ENCODE measurements at regions not wholly inside any gene's neighbourhood (a gene's known extent, or its start where the extent isn't known, plus 50 kb on each side); places are given as distances from the start of the nearest gene placed in this dataset.

GRCh38 chr3:59167756-59168155, 117.9 kb upstream of the CFAP20DC start:
- no peak for TF ChIP-seq STAT1 (IDR thresholded peaks at IDR 0.05; ENCODE audit: unreplicated experiment)
- no peak for TF ChIP-seq REST (IDR thresholded peaks at IDR 0.05; ENCODE audit: unreplicated experiment)
- TF ChIP-seq JUNB (IDR thresholded peaks at IDR 0.05; ENCODE audit: unreplicated experiment), result no peak
- TF ChIP-seq EZH2phosphoT487 (IDR thresholded peaks at IDR 0.05; ENCODE audit: unreplicated experiment), result no peak
- TF ChIP-seq EZH2 (IDR thresholded peaks at IDR 0.05; ENCODE audit: low read depth, unreplicated experiment), result no peak
- no peak for TF ChIP-seq CTCF (conservative IDR thresholded peaks at IDR 0.05; ENCODE audit: low read depth in 2 of 2)
- no peak for TF ChIP-seq CREB1 (CRISPR knock-in tag; IDR thresholded peaks at IDR 0.05; ENCODE audit: low read depth)
- no peak for TF ChIP-seq POLR2AphosphoS5 (IDR thresholded peaks at IDR 0.05; ENCODE audit: low read depth)
- TF ChIP-seq ZNF331 (CRISPR knock-in tag; IDR thresholded peaks at IDR 0.05; ENCODE audit: low read depth), result no peak
